Heart right ventricle (tissue), 16 donors: ENCODE measurements at regions not wholly inside any gene's neighbourhood (a gene's known extent, or its start where the extent isn't known, plus 50 kb on each side); places are given as distances from the start of the nearest gene placed in this dataset.

ENCODE experiments used
- ATAC-seq, 8 donors: fragments of 200-7000 bp; cut with Tn5 transposase; one replicate each; pipeline ENCODE4 v1.9.1; 2020; ENCODE audit warnings: mild to moderate bottlenecking in 8 of 8, moderate library complexity in 8 of 8, moderate number of reproducible peaks in 1 of 8
- DNase-seq, 2 donors: peaks; one replicate each; pipeline ENCODE4 v3.0.0-alpha.2; 2020
- H3K27ac ChIP-seq, 10 donors: fragments of 200-600 bp; sonication (generic) in 2 of 10; one replicate each; pipeline versions ENCODE4 v1.5.0 to v1.8.0; 2020 to 2022; ENCODE audit warnings: mild to moderate bottlenecking in 3 of 10
- H3K27me3 ChIP-seq, 7 donors: fragments of 200-600 bp; one replicate each; pipeline ENCODE4 v1.8.0; 2021 to 2022; ENCODE audit warnings: mild to moderate bottlenecking in 2 of 7
- H3K36me3 ChIP-seq, 9 donors: fragments of 200-600 bp; sonication (generic) in 1 of 9; one replicate each; pipeline versions ENCODE4 v1.5.0 to v1.8.0; 2020 to 2022; ENCODE audit warnings: mild to moderate bottlenecking in 2 of 9
- H3K4me1 ChIP-seq, 9 donors: fragments of 200-600 bp; sonication (generic) in 1 of 9; one replicate each; pipeline versions ENCODE4 v1.5.0 to v1.8.0; 2020 to 2022; ENCODE audit warnings: mild to moderate bottlenecking in 4 of 9
- H3K4me3 ChIP-seq, 10 donors: fragments of 200-600 bp; sonication (generic) in 2 of 10; one replicate each; pipeline versions ENCODE4 v1.5.0 to v1.8.0; 2020 to 2022; ENCODE audit warnings: mild to moderate bottlenecking in 7 of 10, moderate library complexity in 2 of 10
- H3K9me3 ChIP-seq, 11 donors: fragments of 200-600 bp in 10 of 11; sonication (generic) in 2 of 11; one replicate each; pipeline versions ENCODE4 v1.5.0 to v1.8.0; 2013 to 2022; ENCODE audit warnings: mild to moderate bottlenecking in 2 of 11, control low read depth in 1 of 11, moderate library complexity in 1 of 11
- WGBS, 2 donors: extraction: QIAGEN DNeasy Blood & Tissue Kit; methylation state at CpG; one replicate each; pipeline ENCODE4 v1.1.7; 2013; ENCODE audit warnings: inconsistent platforms in 1 of 2; 5-methylcytosine and 5-hydroxymethylcytosine counted together
- intact Hi-C, 10 donors: fragments of 100-400 bp; cut with DNase I; formaldehyde crosslinking; loops; one replicate each; pipeline versions ENCODE4 v1.11.1 to v1.14.2; 2022
- TF ChIP-seq, protein P1 (sequence below), 9 donors: fragments of 200-600 bp; sonication (generic) in 2 of 9; IDR thresholded peaks; one replicate each; pipeline versions ENCODE4 v1.5.0 to v1.8.0; 2021 to 2022; ENCODE audit warnings: antibody characterized with exemption in 9 of 9, mild to moderate bottlenecking in 5 of 9, moderate library complexity in 1 of 9
- donor health status: Arrhythmogenic right ventricular cardiomyopathy.
- donor health status: ischemic (EF 13 %, LVEDD 7.1; RV severe dilation, severe dysfunction).
- donor health status: healthy with polysubstance abuse.
- donor health status: DM: no; HTN: yes; CAD: no.
- donor health status: DM: no; HTN: no; CAD: no.
- donor health status: ischemic (EF 25% LVEDD 6.9; RV normal size, moderate dysfunction).
- donor health status: ischemic (EF 25% LVEDD 5.7; RV mildly dilated, moderate dysfunction).
- donor health status: healthy.
- donor health status: DM: yes; HTN: yes; CAD: no.
- donor health status: Ischemic cardiomyopathy.
- donor health status: ischemic (EF 35%, LVEDD 5.7; RV mildly dilated, moderate dysfunction).
- donor health status: nonischemic (EF 11% LVEDD 7.7; RV severe dilation, severe dysfunction).
- donor health status: DM: yes; HTN: yes; CAD: no.
- donor health status: PGD.
- donor health status: ischemic (EF 29% LVEDD 5.4; RV normal size, mild dysfunction).
- donor health status: nonischemic (EF 23%, LVEDD 6.1; RV moderate dilation, normal function).

GRCh38 chr5:72565513-72566289 is 58.5 kb upstream of the ZNF366 start:
- Histone ChIP-seq H3K4me1 (peaks cover 0 to 6% (median 0%) of the 10 kb centered on the region in 9 donors), H3K27me3 (no peaks in the 10 kb centered on the region), H3K27ac (no peak overlapping the region), H3K9me3 (no peaks in the 10 kb centered on the region), H3K36me3 (no peaks in the 10 kb centered on the region), H3K4me3 (no peak overlapping the region)
- no peak for DNase-seq
- no peak for ATAC-seq
- TF ChIP-seq, protein P1, sequence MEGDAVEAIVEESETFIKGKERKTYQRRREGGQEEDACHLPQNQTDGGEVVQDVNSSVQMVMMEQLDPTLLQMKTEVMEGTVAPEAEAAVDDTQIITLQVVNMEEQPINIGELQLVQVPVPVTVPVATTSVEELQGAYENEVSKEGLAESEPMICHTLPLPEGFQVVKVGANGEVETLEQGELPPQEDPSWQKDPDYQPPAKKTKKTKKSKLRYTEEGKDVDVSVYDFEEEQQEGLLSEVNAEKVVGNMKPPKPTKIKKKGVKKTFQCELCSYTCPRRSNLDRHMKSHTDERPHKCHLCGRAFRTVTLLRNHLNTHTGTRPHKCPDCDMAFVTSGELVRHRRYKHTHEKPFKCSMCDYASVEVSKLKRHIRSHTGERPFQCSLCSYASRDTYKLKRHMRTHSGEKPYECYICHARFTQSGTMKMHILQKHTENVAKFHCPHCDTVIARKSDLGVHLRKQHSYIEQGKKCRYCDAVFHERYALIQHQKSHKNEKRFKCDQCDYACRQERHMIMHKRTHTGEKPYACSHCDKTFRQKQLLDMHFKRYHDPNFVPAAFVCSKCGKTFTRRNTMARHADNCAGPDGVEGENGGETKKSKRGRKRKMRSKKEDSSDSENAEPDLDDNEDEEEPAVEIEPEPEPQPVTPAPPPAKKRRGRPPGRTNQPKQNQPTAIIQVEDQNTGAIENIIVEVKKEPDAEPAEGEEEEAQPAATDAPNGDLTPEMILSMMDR (IDR thresholded peaks at IDR 0.05): no peak
- intact Hi-C loops: no loop called here
- WGBS, 2 donors: 90 to 92% methylated on average over 8 of the region's 8 CpGs

- ATAC-seq (no peak), DNase-seq (no peak)
- intact Hi-C loops: no loop called here
- Histone ChIP-seq H3K27me3 (no peaks in the 10 kb centered on the region), H3K27ac (no peak overlapping the region), H3K36me3 (no peaks in the 10 kb centered on the region), H3K4me1 (peaks cover 0 to 15% (median 4%) of the 10 kb centered on the region in 9 donors), H3K4me3 (no peak overlapping the region), H3K9me3 (no peaks in the 10 kb centered on the region)
- WGBS, 2 donors: 98% methylated on average over 2 of the region's 2 CpGs
- TF ChIP-seq, protein P1 (IDR thresholded peaks at IDR 0.05): no peak
These were observed 55.5 kb upstream of the ZNF366 start for GRCh38 chr5:72562717-72563116.

- H3K4me3 ChIP-seq: no peak overlapping the region
- ATAC-seq (no peak), DNase-seq (no peak)
- peaks cover 6 to 26% (median 13%) of the 10 kb centered on the region in 9 donors for H3K4me1 ChIP-seq
- 64 to 72% methylated on average over 5 of the region's 5 CpGs for WGBS, 2 donors
- no peaks in the 10 kb centered on the region for H3K27me3 ChIP-seq
- TF ChIP-seq, protein P1 (IDR thresholded peaks at IDR 0.05): no peak
- no peaks in the 10 kb centered on the region for H3K36me3 ChIP-seq
- H3K27ac ChIP-seq: no peak overlapping the region
- H3K9me3 ChIP-seq: no peaks in the 10 kb centered on the region
- intact Hi-C loops: no loop called here
These were observed 54.1 kb upstream of the ZNF366 start for GRCh38 chr5:72561148-72561972.
